ENCODE measurements at regions not wholly inside any gene's neighbourhood (a gene's known extent, or its start where the extent isn't known, plus 50 kb on each side); places are given as distances from the start of the nearest gene placed in this dataset.

GRCh38 chr2:21694079-21694878, 570.5 kb downstream of the TDRD15 start:
- in situ Hi-C loops (cut with MboI; ENCODE audit: low pct_unique_long_range_greater_than_20kb, low sequenced_read_pairs), result no loop called here
- no peak for DNase-seq

DNA sequence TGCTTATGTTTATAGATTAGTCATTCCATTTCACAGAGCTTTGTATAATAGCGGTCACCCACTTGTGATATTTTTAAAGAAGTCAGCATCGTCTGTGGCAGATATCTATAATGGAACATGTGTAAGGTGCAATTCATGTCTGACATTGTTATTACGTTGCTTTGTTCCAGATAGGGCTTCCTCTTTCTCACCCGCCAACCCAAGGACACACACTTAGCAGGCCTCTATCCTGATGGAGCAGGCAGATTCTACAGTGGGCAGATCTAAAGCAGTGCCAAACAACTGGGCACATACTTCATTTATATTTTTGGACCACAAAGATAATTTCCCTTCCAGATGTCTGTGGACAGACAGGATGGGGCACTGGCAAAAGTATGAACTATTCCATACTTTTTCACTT, 573.1 kb downstream of the TDRD15 start:
- in situ Hi-C loops (cut with MboI; ENCODE audit: low pct_unique_long_range_greater_than_20kb, low sequenced_read_pairs), result no loop called here
- no peak for DNase-seq

GRCh38 chr2:21700644-21701043, 576.9 kb downstream of the TDRD15 start:
- DNase-seq, result no peak
- in situ Hi-C loops (cut with MboI; ENCODE audit: low pct_unique_long_range_greater_than_20kb, low sequenced_read_pairs), result no loop called here

- no peak for DNase-seq
- in situ Hi-C loops (cut with MboI; ENCODE audit: low pct_unique_long_range_greater_than_20kb, low sequenced_read_pairs), result no loop called here
Measured at GRCh38 chr2:21710031-21710430, 586.3 kb downstream of the TDRD15 start.

- in situ Hi-C loops (cut with MboI; ENCODE audit: low pct_unique_long_range_greater_than_20kb, low sequenced_read_pairs), result no loop called here
- no peak for DNase-seq
Measured at GRCh38 chr2:21710496-21710895, 586.7 kb downstream of the TDRD15 start.

GRCh38 chr2:21715887-21716286, 592.1 kb downstream of the TDRD15 start:
- no peak for DNase-seq
- in situ Hi-C loops (cut with MboI; ENCODE audit: low pct_unique_long_range_greater_than_20kb, low sequenced_read_pairs), result no loop called here

DNA sequence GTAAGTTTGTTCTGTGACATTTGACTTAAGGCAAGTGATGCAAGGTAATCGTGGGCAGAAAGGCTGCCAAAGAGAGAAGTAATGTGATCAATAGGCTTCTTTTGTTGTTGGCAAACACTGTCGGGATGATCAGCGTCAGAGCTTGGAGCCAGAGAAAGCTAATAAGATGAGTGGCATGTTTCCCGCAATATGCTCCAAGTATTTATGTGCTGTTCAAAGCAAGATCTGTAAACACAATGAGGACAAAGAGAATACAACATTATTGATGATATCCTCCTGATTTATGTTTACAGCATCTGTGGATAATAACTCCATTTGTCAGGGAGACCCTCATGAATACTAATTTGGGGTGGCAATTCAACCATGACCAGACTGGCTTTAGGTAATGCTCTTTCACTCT, 603.3 kb downstream of the TDRD15 start:
- in situ Hi-C loops (cut with MboI; ENCODE audit: low pct_unique_long_range_greater_than_20kb, low sequenced_read_pairs), result no loop called here
- no peak for DNase-seq

DNA sequence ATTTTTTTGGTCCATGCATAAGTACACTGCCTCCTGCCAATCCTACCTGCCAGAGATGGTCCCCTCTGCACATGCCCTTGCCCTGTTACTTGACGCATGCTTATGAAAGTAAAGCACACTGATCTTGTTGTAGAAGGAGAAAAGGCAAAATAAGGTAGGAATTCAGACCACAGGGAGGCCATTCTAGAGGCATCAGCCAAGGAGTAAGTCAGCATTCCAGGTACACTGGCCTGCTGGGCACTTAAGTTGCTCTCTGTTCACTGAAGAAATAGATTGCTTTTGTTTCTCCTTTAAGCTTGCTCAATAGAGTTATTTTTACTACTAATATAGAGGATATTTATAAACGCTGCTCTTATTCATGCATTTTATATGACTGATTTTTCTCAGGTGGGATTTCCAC, 604.4 kb downstream of the TDRD15 start:
- in situ Hi-C loops (cut with MboI; ENCODE audit: low pct_unique_long_range_greater_than_20kb, low sequenced_read_pairs), result no loop called here

GRCh38 chr2:21730141-21730540, 606.4 kb downstream of the TDRD15 start:
- DNase-seq, result no peak
- in situ Hi-C loops (cut with MboI; ENCODE audit: low pct_unique_long_range_greater_than_20kb, low sequenced_read_pairs), result no loop called here

More for the DNA sequence above, 604.4 kb downstream of the TDRD15 start:
- DNase-seq, result no peak

GRCh38 chr2:21740484-21740883, 616.7 kb downstream of the TDRD15 start:
- DNase-seq, result no peak
- in situ Hi-C loops (cut with MboI; ENCODE audit: low pct_unique_long_range_greater_than_20kb, low sequenced_read_pairs), result no loop called here

- in situ Hi-C loops (cut with MboI; ENCODE audit: low pct_unique_long_range_greater_than_20kb, low sequenced_read_pairs), result no loop called here
- DNase-seq, result no peak
Measured at GRCh38 chr2:21746499-21746898, 622.7 kb downstream of the TDRD15 start.

DNA sequence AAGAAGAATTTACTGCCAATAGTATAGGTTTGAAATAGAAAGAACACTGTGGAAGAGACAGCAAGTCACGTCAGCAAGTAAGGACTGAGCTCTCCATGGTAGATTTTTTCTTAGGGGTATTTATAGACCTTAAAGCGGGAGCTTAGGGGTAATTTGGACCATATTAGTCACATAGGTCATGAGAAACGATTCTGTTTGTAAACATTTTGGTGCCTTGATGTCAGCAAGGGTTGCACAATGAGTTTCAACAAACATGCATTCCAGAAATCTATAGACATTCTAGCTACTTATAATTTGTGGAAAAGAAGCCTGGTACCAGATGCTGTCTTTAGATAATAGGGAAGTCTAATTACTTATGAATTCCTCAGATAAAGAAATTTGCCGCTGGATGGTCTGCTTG, 624.7 kb downstream of the TDRD15 start:
- no peak for DNase-seq
- in situ Hi-C loops (cut with MboI; ENCODE audit: low pct_unique_long_range_greater_than_20kb, low sequenced_read_pairs), result no loop called here

- in situ Hi-C loops (cut with MboI; ENCODE audit: low pct_unique_long_range_greater_than_20kb, low sequenced_read_pairs), result no loop called here
- DNase-seq, result no peak
Measured at GRCh38 chr2:21754164-21754788, 630.5 kb downstream of the TDRD15 start.

- in situ Hi-C loops (cut with MboI; ENCODE audit: low pct_unique_long_range_greater_than_20kb, low sequenced_read_pairs), result no loop called here
- no peak for DNase-seq
Measured at GRCh38 chr2:21757805-21758430, 634.1 kb downstream of the TDRD15 start.

DNA sequence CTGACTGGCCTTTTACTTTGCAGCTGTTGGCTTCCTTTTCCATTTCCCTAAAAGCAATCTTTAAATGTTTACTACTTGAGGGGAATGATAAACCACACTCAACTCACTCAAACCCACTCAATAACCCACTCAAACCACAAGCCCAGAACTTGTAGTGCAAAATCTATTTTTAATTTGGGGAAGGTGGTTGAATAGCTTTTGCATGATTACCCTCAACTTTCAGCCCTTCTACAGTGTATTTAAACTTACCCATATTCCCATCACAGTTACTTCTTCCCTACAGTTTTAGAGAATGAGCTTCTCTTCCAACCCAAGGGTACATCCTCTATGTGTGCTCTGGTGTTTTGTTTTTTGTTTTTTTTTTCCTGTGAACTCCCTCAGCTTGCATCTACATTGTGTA, 636.1 kb downstream of the TDRD15 start:
- no peak for DNase-seq
- in situ Hi-C loops (cut with MboI; ENCODE audit: low pct_unique_long_range_greater_than_20kb, low sequenced_read_pairs), result no loop called here

DNA sequence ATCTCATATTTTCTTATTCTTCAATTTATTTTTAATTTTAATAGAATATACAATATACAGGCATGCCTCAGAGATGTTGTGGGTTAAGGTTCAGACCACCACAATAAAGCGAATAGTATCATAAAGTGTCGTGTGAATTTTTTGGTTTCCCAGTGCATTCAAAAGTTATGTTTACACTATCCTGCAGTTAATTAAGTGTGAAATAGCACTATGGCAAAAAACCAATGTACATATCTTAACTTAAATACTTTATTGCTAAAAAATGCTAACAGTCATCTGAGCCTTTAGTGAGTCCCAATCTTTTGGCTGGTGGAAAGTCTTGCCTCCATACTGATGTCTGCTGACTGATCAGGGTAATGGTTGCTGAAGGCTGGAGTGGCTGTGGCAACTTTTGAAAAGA, 637.6 kb downstream of the TDRD15 start:
- in situ Hi-C loops (cut with MboI; ENCODE audit: low pct_unique_long_range_greater_than_20kb, low sequenced_read_pairs), result no loop called here
- no peak for DNase-seq

DNA sequence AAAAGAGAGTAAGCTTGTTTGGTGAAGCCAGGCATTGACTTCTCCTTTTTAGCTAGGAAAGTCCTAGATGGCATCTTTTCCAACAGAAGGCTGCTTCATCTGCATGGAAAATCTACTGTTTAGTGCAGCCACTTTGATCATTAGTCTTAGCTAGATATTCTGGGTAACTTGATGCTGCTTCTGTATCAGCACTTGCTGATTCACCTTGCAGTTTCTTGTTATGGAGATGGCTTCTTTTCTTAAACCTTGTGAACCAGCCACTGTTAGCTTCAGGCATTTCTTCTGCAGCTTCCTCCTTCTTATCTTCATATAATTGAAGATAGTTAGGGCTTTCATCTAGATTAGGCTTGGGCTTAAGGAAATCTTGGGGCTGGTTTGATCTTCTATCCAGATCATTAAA, 639.7 kb downstream of the TDRD15 start:
- no peak for DNase-seq
- in situ Hi-C loops (cut with MboI; ENCODE audit: low pct_unique_long_range_greater_than_20kb, low sequenced_read_pairs), result no loop called here

- in situ Hi-C loops (cut with MboI; ENCODE audit: low pct_unique_long_range_greater_than_20kb, low sequenced_read_pairs), result no loop called here
- DNase-seq, result no peak
Measured at GRCh38 chr2:21770787-21771186, 647.0 kb downstream of the TDRD15 start.

GRCh38 chr2:21772624-21773023, 648.9 kb downstream of the TDRD15 start:
- no peak for DNase-seq
- in situ Hi-C loops (cut with MboI; ENCODE audit: low pct_unique_long_range_greater_than_20kb, low sequenced_read_pairs), result no loop called here

DNA sequence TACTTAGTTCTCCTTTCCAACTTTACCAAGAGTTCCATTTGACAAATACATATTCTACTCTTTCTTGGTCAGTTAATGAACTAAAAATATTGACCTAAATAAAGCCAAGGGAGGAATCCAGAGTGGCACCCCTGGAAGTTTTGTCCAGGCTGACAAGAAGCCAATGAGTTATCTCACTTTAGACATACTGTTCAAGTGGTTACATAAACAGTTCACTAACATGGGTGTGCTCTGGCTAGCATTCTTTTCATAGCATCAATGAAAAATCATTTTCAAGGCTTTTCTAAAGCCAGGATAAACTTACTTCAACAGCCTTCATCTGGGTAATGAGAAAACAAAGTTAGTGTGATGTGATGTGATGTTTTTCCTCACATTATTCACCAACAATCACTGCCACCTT, 649.4 kb downstream of the TDRD15 start:
- no peak for DNase-seq
- in situ Hi-C loops (cut with MboI; ENCODE audit: low pct_unique_long_range_greater_than_20kb, low sequenced_read_pairs), result no loop called here
